ENCODE measurements at regions not wholly inside any gene's neighbourhood (a gene's known extent, or its start where the extent isn't known, plus 50 kb on each side); places are given as distances from the start of the nearest gene placed in this dataset.

- no TSS peak for BruUV-seq (replicated peaks)
- H3K9me2 ChIP-seq (replicated peaks; ENCODE audit: low read length), result no peaks in the 10 kb centered on the region
- POLR2A ChIA-PET (ENCODE audit: unreplicated experiment), result no interaction called here
- no peak overlapping the region for H2AFZ ChIP-seq (ENCODE audit: low read length)
- no peak overlapping the region for H3K9ac ChIP-seq (ENCODE audit: low read length)
- H3K9me3 ChIP-seq (ENCODE audit: low read length), result no peaks in the 10 kb centered on the region
- no peak overlapping the region for H3K27ac ChIP-seq (ENCODE audit: low read length)
- TF ChIP-seq EZH2 (IDR thresholded peaks at IDR 0.05; ENCODE audit: low read length, unreplicated experiment) (no peak), CTCF (conservative IDR thresholded peaks at IDR 0.05; ENCODE audit: low read depth, low read length) (no peak)
- peaks cover 46% of the 10 kb centered on the region for H3K27me3 ChIP-seq (ENCODE audit: low read length)
- DNase-seq, result no peak
- no peaks in the 10 kb centered on the region for H3K79me2 ChIP-seq (ENCODE audit: low read length)
- H3K4me2 ChIP-seq (ENCODE audit: low read length), result no peak overlapping the region
- H3K4me1 ChIP-seq (ENCODE audit: insufficient read depth, low read length), result no peaks in the 10 kb centered on the region
- CTCF ChIA-PET, result no interaction called here
- H3F3A ChIP-seq (ENCODE audit: low read length, unreplicated experiment), result no peaks in the 10 kb centered on the region
- H4K20me1 ChIP-seq (ENCODE audit: low read length), result no peaks in the 10 kb centered on the region
- H3K4me3 ChIP-seq (ENCODE audit: low read length), result no peak overlapping the region
- intact Hi-C loops (cut with micrococcal nuclease), result no loop called here
- ATAC-seq, result no peak
- no peaks in the 10 kb centered on the region for H3K36me3 ChIP-seq (ENCODE audit: low read depth, low read length)
These were observed 457.6 kb downstream of the TFAP2A start for GRCh38 chr6:9957215-9957759.

- ATAC-seq, result no peak
- Histone ChIP-seq H3K9ac (ENCODE audit: low read length) (no peak overlapping the region), H3K4me2 (ENCODE audit: low read length) (no peak overlapping the region), H3K36me3 (ENCODE audit: low read depth, low read length) (no peaks in the 10 kb centered on the region), H3K9me3 (ENCODE audit: low read length) (no peaks in the 10 kb centered on the region), H3K4me3 (ENCODE audit: low read length) (no peak overlapping the region), H3K79me2 (ENCODE audit: low read length) (no peaks in the 10 kb centered on the region), H3K4me1 (ENCODE audit: insufficient read depth, low read length) (no peaks in the 10 kb centered on the region), H3K9me2 (replicated peaks; ENCODE audit: low read length) (no peaks in the 10 kb centered on the region), H3K27ac (ENCODE audit: low read length) (no peak overlapping the region), H3F3A (ENCODE audit: low read length, unreplicated experiment) (no peaks in the 10 kb centered on the region), H3K27me3 (ENCODE audit: low read length) (peaks cover 38% of the 10 kb centered on the region), H2AFZ (ENCODE audit: low read length) (no peak overlapping the region), H4K20me1 (ENCODE audit: low read length) (no peaks in the 10 kb centered on the region)
- intact Hi-C loops (cut with micrococcal nuclease), result no loop called here
- CTCF ChIA-PET, result no interaction called here
- POLR2A ChIA-PET (ENCODE audit: unreplicated experiment), result no interaction called here
- TF ChIP-seq CTCF (conservative IDR thresholded peaks at IDR 0.05; ENCODE audit: low read depth, low read length) (no peak), EZH2phosphoT487 (IDR thresholded peaks at IDR 0.05; ENCODE audit: borderline replicate concordance, low read length) (no peak), EZH2 (IDR thresholded peaks at IDR 0.05; ENCODE audit: low read length, unreplicated experiment) (no peak)
- BruUV-seq (replicated peaks), result no TSS peak
- DNase-seq, result no peak
These were observed 466.2 kb downstream of the TFAP2A start for GRCh38 chr6:9948678-9949077.

- Histone ChIP-seq H3K9me2 (replicated peaks; ENCODE audit: low read length) (no peaks in the 10 kb centered on the region), H3K27ac (ENCODE audit: low read length) (no peak overlapping the region), H3K27me3 (ENCODE audit: low read length) (peaks cover 58% of the 10 kb centered on the region), H3K4me2 (ENCODE audit: low read length) (no peak overlapping the region), H3K4me3 (ENCODE audit: low read length) (no peak overlapping the region), H4K20me1 (ENCODE audit: low read length) (no peaks in the 10 kb centered on the region), H3K9me3 (ENCODE audit: low read length) (no peaks in the 10 kb centered on the region), H3K4me1 (ENCODE audit: insufficient read depth, low read length) (no peaks in the 10 kb centered on the region), H3F3A (ENCODE audit: low read length, unreplicated experiment) (no peaks in the 10 kb centered on the region), H3K36me3 (ENCODE audit: low read depth, low read length) (no peaks in the 10 kb centered on the region), H3K9ac (ENCODE audit: low read length) (no peak overlapping the region), H2AFZ (ENCODE audit: low read length) (no peak overlapping the region), H3K79me2 (ENCODE audit: low read length) (no peaks in the 10 kb centered on the region)
- intact Hi-C loops (cut with micrococcal nuclease), result no loop called here
- no TSS peak for BruUV-seq (replicated peaks)
- DNase-seq (no peak), ATAC-seq (no peak)
- POLR2A ChIA-PET (ENCODE audit: unreplicated experiment), result no interaction called here
- no peak for TF ChIP-seq EZH2phosphoT487 (IDR thresholded peaks at IDR 0.05; ENCODE audit: borderline replicate concordance, low read length)
- TF ChIP-seq CTCF (conservative IDR thresholded peaks at IDR 0.05; ENCODE audit: low read depth, low read length), result no peak
- no peak for TF ChIP-seq EZH2 (IDR thresholded peaks at IDR 0.05; ENCODE audit: low read length, unreplicated experiment)
- CTCF ChIA-PET, result no interaction called here
These were observed 470.9 kb downstream of the TFAP2A start for GRCh38 chr6:9943986-9944385.

All from PC-3 (cell line).